ENCODE measurements at regions not wholly inside any gene's neighbourhood (a gene's known extent, or its start where the extent isn't known, plus 50 kb on each side); places are given as distances from the start of the nearest gene placed in this dataset.
"Not testable (repeated sequence)": the region's sequence is repeated elsewhere in the genome, so short reads cannot be mapped to it uniquely, and the experiment has no call there.

DNA sequence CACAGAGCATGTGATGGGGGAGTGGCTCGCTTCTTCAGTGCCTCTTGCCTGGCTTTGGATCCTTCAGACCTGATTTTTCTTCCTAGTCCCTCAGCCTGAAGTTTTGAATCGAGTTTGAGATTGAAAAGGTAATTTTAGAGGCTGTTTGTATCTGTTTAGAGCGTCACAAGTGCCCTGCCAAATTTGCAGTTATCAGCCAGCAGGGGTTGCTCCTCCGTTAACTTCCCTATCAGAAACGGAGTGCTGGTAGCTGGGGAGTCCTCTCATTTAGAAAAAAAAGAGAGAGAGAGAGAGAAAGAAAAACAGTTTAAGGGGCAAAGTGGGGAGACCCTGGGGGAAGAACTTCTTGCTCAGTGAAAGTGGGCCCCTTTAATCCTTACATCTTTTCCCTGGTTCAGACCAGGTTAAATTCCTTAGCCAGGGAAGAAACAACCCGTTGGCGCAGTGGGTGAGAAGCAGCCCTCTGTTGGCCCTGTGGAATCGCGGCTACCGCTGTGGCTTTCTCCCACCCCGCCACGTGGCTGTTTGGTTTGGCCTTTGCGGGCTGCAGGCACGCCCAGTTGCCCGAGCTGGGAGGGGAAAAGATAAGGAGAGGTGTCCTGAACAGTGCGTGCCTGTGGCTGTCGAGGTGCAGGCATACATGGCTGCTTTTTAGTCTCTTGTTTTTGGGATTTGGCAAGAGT lies 576.7 kb upstream of the ACO1 start:
- intact Hi-C loops (cut with micrococcal nuclease) = no loop called here

DNA sequence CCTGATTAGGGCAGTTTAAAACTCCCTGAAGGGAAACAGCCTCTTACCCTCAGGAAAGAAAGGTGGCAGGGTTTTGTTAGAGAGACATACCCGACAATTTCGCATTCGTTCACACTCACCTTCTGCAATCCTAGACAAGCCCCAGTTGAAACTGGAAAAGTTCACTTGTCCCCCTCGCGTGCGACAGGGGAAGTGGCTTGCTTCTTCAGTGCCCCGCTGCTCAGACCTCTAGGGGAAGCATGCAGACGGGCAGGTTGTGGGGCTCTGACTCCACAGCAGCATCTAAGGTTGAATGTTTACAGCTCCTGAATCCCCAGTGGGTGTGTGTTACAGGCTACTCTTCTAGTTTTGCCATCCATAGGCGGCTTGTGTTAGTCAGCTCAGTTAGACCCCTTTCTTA lies 575.7 kb upstream of the ACO1 start:
- intact Hi-C loops (cut with micrococcal nuclease) = no loop called here

DNA sequence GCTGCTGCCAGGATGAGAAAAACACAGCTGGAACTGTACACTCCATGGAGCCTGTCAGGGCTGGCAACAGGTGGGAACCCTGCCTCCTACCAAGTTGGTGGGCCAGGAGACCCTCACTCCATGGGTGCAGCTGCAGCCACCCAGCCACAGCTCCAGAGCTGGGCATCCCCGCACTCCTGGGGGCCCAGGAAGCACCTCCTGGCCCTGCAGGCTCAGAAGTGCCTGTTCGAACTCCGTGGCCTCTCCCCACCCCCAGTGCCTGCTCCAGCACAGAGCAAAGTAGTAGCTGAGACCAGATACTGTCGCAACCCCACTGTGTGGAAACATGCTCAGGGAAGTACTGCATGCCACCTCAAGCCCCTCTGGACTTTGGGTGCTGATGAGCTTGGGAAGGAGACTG lies 564.0 kb upstream of the ACO1 start:
- intact Hi-C loops (cut with micrococcal nuclease) = no loop called here

DNA sequence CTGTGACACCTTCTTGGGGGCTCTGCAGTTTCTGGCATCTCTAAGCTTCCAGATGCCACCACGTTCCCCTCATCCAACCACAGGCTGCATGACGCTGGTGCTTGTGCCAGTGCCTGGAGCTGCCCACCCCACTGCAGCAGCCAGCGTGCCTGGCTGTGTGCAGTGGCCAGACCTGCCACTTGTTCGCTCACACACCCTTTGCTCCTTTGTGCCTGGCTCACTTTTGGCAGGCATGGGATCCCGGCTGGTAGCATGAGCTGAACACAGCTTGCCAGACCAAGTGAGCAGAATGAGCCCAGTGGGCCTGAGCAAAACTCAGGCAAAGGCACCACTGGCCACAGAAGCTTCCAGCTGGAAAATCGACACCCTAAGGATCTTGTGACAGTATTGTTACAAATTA lies 562.9 kb upstream of the ACO1 start:
- intact Hi-C loops (cut with micrococcal nuclease) = no loop called here

DNA sequence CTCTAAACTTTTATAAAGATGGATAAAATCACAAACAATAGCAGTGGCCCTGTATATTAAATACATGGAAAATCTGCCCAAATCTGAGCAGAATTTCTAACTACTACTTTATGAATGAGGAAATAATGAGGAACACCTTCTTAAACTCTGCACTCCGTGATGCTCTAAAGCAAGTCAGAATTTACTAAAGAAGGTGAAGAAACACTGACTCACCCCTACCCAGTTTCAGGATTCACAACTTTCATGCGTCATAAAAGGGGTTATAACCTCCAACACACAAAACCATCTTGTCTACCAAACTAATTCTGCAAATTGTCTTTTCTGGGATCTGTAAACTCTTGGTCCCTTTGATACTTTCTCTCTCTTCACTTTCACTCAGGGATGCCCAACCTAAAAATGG lies 561.1 kb upstream of the ACO1 start:
- intact Hi-C loops (cut with micrococcal nuclease) = no loop called here

DNA sequence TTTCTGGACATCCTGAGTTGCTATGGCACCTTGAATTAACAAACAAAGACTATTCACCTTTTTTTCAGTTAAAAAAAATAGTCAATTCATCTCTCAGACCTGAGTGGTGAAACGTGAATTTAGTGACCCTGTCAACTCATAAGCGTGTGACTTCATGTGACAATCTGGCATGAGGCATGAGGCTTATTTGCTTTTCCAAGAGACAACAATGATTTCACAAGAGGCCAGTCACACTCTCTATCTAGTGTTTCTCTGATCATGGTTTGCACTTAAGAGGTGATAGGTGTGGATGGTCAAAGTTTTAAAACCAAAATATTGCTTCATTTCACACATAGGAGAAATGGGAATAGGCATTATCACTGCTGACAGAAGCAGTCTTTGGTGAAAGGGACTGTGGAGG lies 559.6 kb upstream of the ACO1 start:
- intact Hi-C loops (cut with micrococcal nuclease) = no loop called here

DNA sequence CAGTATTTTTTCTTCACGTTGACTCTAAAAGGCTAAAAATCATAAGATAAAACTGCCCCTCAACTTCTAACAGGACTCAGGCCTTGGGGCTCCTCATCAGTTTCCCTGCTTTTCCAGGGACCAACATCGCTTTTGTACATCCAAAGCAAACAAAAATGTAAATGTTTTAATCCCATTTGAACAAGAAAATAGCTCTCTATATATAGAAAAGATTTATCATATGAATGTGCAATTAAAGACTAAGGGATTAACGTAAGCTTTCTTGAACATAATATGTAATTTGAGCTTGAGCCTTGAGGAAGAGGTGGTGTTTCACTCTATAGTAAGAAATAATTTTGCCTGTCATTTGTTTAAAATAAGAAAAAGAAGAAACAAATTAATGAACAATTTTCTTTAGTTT lies 547.2 kb upstream of the ACO1 start:
- intact Hi-C loops (cut with micrococcal nuclease) = no loop called here

DNA sequence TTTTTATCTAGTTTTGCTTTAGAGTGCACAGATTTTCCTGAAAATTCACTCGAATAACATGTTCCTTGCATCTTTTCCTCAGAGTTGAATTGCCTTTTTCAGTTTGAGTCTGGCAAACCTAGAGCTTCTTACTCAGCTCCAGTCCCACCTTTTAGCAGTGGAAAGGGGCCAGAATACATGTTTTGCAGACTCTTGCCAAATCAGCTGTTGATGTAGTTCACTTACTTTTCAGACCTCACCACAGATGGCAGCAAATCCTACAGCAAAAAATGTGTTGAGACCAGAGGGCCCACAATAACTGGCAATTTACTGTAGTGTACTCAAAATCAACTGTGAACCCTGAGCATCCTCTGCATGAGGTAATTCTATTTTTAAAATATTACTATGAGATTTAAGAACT lies 545.2 kb upstream of the ACO1 start:
- intact Hi-C loops (cut with micrococcal nuclease) = no loop called here

DNA sequence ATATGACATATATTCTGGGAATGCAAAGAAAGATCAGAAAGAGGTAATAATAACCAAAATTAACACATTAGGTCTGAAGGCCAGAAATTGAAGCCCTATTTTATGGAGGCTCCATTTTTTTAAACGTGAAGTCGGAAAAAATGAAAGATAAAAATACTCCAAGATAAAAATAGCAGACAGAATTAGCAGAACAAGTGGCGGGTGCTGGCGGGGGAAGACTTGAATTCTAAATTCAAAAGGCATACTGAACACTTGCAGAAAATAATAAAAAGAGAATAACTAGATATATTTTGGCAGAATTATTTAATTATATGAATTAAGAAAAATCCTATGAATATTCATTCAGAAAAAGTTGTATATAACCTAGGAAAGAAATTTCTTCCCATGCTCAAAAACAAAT lies 543.7 kb upstream of the ACO1 start:
- intact Hi-C loops (cut with micrococcal nuclease) = no loop called here

DNA sequence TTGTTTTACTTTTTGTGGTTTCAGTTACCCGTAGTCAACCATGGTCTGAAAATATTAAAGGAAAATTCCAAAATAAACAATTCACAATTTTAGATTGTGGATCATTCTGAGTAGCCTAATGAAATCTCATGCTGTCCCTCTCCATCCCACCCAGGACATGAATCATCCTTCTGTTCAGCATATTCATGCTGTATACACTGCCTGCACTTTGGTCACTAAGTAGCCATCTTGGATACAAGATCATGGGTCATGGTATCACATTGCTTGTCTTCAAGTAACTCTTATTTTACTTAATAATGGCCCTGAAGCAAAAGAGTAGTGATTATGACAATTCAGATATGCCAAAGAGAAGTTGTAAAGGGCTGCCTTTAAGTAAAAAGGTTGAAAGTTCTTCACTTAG lies 536.5 kb upstream of the ACO1 start:
- intact Hi-C loops (cut with micrococcal nuclease) = no loop called here

DNA sequence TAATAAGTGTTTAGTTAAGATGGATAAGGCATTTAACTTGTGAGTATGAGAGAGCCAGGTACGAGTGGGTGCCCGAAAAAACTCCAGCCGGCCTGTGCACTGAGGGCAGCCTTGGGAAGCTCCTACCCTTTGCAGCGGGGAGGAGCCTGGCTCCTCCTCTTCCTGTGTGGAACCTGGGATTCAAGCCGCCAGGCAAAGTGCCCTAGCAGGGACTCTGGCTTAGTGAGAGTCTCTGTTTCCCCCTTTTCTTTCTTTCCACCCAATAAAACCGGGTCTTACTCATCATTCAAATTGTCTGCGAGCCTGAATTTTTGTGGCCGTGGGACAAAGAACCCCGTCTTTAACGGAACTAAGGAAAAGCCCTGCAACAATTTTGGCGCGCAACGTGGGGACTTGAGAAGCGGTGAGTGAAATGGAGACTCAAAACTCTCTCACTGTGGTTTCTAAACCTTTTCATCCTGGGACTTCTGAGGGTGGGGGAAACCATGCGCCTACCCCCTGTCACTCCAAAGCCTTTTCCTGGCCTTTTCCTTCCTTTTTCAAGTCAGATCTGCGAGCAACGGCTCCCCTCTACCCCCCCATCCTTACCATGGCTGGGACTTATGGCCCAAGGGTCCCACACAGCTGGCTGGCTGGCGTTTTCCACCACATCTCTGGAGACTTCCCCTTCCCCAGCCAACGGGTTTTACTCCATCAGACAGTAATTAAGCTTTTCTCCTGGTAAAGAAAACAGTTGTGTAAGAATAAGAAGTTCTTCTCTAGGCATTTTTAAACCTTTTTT lies 535.7 kb upstream of the ACO1 start:
- intact Hi-C loops (cut with micrococcal nuclease) = no loop called here

DNA sequence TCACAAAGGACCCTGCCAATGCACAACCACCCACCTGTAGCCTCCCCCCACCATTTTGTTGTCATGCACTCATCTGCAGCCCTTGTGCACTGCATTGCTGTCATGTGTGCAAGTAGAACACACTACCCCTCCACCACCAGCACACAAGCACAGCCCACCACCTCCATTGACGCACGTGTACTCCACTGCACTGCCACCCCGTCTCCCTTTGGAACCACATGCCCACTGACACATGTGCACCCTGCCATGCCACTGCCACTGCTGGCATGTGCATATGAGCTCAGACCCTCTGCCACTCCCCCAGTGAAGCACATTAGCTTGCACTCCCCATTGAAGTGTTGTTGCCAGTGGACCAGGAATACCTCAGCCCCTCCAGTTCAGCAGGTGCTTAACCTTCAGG lies 530.3 kb upstream of the ACO1 start:
- intact Hi-C loops (cut with micrococcal nuclease) = no loop called here

DNA sequence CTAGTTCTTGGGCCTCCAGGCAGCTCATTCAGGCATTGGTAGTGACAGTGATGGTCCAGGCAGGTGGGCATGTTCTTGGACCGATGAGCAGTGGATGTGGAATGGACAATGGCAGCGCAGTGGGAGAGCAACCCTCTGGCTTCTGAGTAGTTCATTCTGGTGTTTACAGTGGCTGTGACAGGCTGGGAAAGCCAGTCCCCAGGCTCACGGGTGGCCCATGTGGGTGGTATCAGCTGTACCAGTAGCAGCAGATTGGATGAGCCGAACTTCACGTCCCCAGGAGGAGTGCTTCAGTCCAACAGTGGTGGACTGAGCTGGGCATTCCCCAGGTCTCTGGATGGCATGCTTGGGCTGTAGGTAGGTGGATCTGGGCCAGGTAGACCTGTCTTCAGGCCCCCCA lies 515.6 kb upstream of the ACO1 start:
- intact Hi-C loops (cut with micrococcal nuclease) = no loop called here

DNA sequence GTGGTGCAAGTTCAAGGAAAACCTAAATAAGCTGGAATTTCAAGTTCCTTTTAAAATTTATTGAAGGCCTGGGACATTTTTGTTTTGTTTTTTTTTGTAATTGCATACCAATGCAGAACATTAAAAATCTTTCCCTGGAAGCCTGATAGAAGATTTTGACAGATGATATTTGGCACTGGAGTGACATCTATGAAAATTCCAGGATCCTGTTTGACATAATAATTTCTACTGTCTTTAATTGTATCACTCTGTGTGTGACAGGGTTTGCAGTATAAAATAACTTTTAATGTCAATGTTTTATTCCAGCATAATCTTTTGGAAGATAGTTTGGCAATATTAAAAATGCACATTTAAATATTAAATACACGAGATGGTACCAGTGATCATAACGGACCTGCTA lies 514.2 kb upstream of the ACO1 start:
- intact Hi-C loops (cut with micrococcal nuclease) = loop anchor here (10.0 kb wide), 1 partner anchor 55 kb away; no protein-coding TSS in a partner anchor

DNA sequence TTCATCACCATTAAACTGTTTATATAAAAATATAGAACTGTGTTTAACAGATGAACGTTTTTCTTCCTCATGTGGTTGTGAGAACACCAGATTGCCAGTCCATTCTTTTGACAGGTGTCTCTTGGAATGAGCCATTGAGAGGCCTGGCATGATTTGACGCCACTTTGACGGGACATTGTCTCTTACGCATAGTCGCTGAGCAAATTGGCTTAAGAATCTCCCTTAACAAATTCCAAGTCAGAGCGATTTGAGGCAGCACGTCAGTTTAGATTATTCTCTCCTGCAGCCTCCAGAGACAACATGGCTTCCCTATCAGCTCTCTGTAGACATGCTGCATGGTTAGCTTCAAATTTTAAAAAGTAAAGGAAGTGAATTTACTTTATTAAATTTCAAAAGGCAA lies 510.7 kb upstream of the ACO1 start:
- intact Hi-C loops (cut with micrococcal nuclease) = loop anchor here (10.0 kb wide), 1 partner anchor 59 kb away; no protein-coding TSS in a partner anchor

DNA sequence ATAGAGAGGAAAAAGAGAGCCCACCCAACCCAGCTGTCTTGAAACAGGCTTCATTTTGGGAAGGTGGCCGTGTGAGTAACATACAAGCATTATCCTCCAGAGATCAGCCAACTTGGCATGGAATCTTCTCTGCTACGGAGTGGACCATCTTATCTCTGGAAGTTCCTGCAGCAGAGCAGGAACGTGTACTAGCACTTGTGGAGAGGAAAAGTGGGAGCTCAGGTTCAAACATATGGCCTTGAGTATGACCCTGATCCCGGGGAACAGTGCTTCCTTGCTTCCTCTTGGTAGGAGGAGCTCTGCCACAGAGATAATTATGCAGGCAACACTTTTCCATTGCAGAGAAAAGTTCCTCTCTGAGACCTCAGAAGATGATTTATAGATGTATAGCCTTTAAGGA lies 490.4 kb upstream of the ACO1 start:
- intact Hi-C loops (cut with micrococcal nuclease) = no loop called here

DNA sequence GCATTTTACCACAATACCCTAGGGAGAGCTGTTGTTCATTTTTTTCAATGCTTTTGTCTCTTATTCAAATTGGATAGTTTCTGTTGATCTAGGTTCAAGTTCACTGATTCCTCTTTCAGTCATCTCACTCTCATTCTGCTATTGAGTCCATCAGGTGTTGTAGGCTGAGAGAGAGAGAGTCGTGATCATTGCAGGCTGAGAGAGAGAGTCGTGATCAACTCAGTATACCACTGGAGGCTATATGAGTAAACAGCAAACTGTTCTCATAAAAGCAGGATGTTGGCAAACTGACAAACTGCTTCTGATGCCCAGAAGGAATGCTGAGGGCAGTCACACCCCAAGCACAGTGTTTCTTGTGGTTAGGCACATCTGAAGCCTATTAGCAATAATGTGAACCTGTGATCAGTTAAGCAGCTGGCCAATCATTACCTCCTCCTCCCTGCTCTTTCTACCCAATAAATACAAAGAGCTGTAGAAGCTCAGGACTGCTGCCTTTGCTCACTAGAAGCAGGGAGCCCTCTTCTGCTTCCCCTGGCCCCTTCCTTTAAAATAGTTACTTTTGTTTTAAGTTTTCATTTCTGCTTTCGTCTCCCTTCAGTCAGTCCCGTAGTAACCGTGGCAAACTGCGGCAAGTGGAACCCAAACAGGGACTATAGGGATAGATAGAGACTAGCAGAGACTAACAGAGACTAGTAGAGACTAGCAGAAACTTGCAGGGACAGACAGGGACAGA lies 476.1 kb upstream of the ACO1 start:
- intact Hi-C loops (cut with micrococcal nuclease) = no loop called here

DNA sequence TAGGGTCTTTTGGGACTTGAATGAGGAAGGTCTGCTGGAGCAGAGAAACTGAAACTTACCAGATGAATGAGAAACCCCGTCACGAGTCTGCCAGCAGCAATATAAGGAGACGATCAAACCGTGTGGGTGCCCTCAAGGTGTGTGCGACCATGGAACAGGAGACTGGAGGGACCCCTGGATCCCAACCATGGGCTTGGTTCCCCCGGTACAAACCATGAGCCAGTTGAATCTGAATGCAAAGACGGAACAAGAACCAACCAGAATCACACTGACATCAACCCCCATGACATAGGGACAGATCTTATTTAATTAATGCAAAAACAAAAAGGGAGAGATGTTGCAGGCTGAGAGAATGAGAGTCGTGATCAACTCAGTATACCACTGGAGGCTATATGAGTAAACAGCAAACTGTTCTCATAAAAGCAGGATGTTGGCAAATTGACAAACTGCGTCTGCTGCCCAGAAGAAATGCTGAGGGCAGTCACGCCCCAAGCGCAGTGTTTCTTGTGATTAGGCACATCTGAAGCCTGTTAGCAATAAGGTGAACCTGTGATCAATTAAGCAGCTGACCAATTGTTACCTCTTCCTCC lies 475.5 kb upstream of the ACO1 start:
- intact Hi-C loops (cut with micrococcal nuclease) = no loop called here

DNA sequence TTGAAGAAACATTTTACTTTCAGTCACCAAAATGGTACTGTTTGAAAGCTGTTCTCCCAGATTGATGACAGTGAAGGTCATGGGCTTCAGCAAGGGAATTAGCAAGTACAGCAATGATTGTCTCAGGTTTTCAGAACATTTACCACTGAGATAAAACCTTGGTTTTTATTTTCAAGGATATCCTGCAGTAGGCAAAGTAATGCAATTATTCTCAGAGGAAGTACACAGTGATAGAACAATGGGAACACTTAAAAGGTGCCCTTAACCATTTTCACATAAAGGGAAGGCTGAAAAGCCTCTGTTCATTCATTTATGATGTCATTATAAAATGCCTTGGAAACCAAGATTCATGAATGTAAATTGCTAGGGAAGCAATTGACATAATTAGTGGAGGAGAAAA lies 471.8 kb upstream of the ACO1 start:
- intact Hi-C loops (cut with micrococcal nuclease) = no loop called here

DNA sequence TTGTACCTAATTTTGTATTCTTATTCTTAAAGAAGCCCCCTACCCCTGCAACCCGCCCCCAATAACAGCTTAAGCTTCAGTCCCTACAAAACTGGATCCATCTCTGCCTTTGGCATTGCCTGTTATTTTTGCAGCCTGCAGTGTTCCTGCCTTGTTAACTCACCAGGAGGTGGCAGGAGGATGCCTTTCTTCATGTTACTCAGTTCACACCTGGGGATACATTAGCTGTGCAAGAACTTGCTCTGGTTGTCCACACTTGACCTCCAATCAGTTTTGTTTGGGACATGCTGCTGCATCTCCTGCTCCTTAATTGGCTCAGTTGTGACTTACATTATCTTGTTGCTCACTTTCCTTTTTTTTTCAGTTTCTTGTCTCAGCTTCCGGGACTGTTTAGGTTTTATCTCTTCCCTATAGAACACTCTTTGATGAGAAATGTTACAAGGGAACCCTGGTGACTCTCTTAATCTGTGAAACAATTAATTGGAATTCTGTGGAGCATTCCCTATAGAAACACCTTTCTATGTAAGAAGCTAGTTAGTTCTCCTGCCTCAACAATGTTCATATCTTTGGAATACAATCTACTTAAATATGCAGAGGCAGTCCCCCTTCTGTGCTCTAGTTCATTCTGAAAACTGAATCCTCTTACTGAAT lies 467.7 kb upstream of the ACO1 start:
- intact Hi-C loops (cut with micrococcal nuclease) = no loop called here

DNA sequence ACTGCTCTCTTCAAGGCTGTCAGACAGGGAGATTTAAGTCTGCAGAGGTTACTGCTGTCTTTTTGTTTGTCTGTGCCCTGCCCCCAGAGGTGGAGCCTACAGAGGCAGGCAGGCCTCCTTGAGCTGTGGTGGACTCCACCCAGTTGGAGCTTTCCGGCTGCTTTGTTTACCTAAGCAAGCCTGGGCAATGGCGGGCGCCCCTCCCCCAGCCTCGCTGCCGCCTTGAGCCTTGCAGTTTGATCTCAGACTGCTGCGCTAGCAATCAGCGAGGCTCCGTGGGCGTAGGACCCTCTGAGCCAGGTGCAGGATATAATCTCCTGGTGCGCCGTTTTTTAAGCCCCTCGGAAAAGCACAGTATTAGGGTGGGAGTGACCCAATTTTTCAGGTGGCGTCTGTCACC lies 446.7 kb upstream of the ACO1 start:
- intact Hi-C loops (cut with micrococcal nuclease) = not testable (repeated sequence)

DNA sequence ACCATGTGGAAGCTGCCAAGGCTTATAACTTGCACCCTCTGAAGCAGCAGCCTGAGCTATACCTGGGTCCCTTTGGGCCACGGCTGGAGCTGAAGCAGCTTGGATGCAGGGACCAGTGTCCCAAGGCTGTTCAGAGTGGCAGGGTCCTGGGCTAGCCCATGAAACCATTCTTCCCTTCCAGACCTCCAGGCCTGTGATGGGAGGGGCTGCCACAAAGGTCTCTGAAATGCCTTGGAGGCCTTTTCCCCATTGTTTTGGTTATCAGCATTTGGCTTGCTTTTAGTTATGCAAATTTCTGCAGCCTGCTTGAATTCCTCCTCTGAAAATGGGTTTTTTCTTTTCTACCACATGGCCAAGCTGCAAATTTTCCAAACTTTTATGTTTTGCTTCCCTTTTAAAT lies 433.7 kb upstream of the ACO1 start:
- intact Hi-C loops (cut with micrococcal nuclease) = no loop called here
